NCI-H1417 (cell line): ENCODE measurements at regions not wholly inside any gene's neighbourhood (a gene's known extent, or its start where the extent isn't known, plus 50 kb on each side); places are given as distances from the start of the nearest gene placed in this dataset.
"Not testable (repeated sequence)": the region's sequence is repeated elsewhere in the genome, so short reads cannot be mapped to it uniquely, and the experiment has no call there.

ENCODE experiments used
- DNase-seq, 3 experiments: peaks; one replicate each; lab custom pipeline; 2025; lab: John Stamatoyannopoulos, UW

- no peak for DNase-seq
Observed at GRCh38 chr11:109934151-109934550, 159.0 kb upstream of the ZC3H12C start.

- DNase-seq: no peak
Observed at GRCh38 chr11:109936661-109937180, 156.5 kb upstream of the ZC3H12C start.

- DNase-seq: no peak
Observed at GRCh38 chr11:109937968-109938367, 155.2 kb upstream of the ZC3H12C start.

GRCh38 chr11:109939166-109939810, 153.9 kb upstream of the ZC3H12C start:
- peak; percentile 64 to 91 (median 76) for DNase-seq

GRCh38 chr11:109940816-109941215, 152.4 kb upstream of the ZC3H12C start:
- no peak for DNase-seq

- DNase-seq: no peak
Observed at GRCh38 chr11:109945626-109946321, 147.4 kb upstream of the ZC3H12C start.

GRCh38 chr11:109946322-109946846, 146.8 kb upstream of the ZC3H12C start:
- peak; percentile 71 to 91 (median 80) for DNase-seq

- no peak for DNase-seq
Observed at GRCh38 chr11:109954534-109954933, 138.7 kb upstream of the ZC3H12C start.

- DNase-seq: peak in 2 of 3 experiments; percentile 40 to 48
Observed at GRCh38 chr11:109956124-109956793, 136.9 kb upstream of the ZC3H12C start.

GRCh38 chr11:109957000-109957399, 136.2 kb upstream of the ZC3H12C start:
- DNase-seq: no peak

- no peak for DNase-seq
Observed at GRCh38 chr11:109957601-109958000, 135.6 kb upstream of the ZC3H12C start.

- DNase-seq: no peak
Observed at GRCh38 chr11:109958131-109958820, 134.9 kb upstream of the ZC3H12C start.

- DNase-seq: no peak
Observed at GRCh38 chr11:109958821-109959166, 134.4 kb upstream of the ZC3H12C start.

- no peak for DNase-seq
Observed at GRCh38 chr11:109960831-109961230, 132.4 kb upstream of the ZC3H12C start.

GRCh38 chr11:109961261-109961660, 131.9 kb upstream of the ZC3H12C start:
- DNase-seq: no peak

GRCh38 chr11:109963101-109963500, 130.1 kb upstream of the ZC3H12C start:
- DNase-seq: no peak

- DNase-seq: no peak
Observed at GRCh38 chr11:109964487-109964886, 128.7 kb upstream of the ZC3H12C start.

- DNase-seq: not testable (repeated sequence)
Observed at GRCh38 chr11:109965445-109965844, 127.7 kb upstream of the ZC3H12C start.

- not testable (repeated sequence) for DNase-seq
Observed at GRCh38 chr11:109965926-109966325, 127.3 kb upstream of the ZC3H12C start.

GRCh38 chr11:109967136-109967535, 126.1 kb upstream of the ZC3H12C start:
- peak in 1 of 3 experiments; percentile 19 for DNase-seq

GRCh38 chr11:109968299-109968698, 124.9 kb upstream of the ZC3H12C start:
- no peak for DNase-seq

GRCh38 chr11:109968781-109969180, 124.4 kb upstream of the ZC3H12C start:
- no peak for DNase-seq
